Stimulated activated CD8-positive, alpha-beta memory T cell treated with anti-CD3 and anti-CD28 coated beads, Interleukin-7, amount 100 ng/mL, for 24 hours (primary cell): ENCODE measurements at regions not wholly inside any gene's neighbourhood (a gene's known extent, or its start where the extent isn't known, plus 50 kb on each side); places are given as distances from the start of the nearest gene placed in this dataset.

Experiments
- DNase-seq: peaks from one replicate; pipeline ENCODE4 v3.0.0-alpha.2; 2020; ENCODE audit warnings: low read depth

DNA sequence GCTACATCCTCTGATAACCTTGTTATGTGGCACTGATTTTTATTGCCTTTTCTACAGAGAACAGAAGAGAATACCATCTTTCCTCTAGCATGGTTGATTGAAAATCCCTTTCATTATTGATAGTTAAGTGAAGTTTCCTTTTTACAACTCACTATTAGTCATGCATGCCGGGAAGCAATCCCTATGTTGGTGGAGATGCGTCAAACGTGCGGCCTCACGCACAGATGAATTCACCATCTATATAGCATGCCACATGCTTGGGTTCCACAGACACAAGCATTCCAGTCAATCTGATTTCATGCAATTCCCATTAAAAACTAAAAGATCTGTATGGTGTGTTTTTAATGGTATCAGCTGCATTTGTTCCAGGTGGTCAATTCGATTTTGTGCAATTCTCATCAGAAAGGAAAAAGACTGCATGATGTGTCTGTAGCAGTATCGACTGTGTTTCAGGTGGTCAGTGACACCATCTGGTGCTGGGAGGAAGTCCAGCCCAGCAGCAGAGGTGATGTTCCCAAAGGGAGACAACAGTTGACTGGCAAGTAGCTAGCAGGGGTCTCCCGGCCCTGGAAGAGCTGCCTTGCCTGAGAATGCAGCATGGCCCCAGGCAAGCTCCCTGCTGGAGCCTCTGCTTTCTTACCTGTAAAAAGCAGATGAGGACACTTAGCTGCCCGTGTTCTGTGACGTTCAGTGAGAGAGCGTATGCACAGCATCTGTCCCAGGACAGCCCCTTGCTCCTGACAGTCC is 151.3 kb upstream of the NCK2 start:
- DNase-seq, result no peak

DNA sequence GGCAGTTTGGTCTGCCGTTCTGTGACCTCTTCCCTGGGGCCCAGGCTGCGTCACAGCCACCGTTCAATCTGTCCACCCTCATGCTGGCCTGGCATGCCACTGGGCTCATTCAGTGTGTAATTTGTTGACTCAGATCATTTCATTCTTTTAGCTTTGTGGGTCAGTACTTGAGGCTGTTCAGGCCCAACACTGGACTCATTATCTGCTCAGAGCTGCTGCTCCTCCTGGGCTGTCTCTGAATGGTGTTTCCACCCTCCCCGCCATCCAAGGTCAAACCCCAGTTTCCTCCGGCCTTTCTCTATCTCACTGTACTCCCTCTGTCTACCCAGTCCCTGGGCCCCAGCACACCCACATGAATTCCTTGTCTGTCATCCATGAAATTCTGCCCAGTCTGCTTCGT is 152.4 kb upstream of the NCK2 start:
- no peak for DNase-seq

DNA sequence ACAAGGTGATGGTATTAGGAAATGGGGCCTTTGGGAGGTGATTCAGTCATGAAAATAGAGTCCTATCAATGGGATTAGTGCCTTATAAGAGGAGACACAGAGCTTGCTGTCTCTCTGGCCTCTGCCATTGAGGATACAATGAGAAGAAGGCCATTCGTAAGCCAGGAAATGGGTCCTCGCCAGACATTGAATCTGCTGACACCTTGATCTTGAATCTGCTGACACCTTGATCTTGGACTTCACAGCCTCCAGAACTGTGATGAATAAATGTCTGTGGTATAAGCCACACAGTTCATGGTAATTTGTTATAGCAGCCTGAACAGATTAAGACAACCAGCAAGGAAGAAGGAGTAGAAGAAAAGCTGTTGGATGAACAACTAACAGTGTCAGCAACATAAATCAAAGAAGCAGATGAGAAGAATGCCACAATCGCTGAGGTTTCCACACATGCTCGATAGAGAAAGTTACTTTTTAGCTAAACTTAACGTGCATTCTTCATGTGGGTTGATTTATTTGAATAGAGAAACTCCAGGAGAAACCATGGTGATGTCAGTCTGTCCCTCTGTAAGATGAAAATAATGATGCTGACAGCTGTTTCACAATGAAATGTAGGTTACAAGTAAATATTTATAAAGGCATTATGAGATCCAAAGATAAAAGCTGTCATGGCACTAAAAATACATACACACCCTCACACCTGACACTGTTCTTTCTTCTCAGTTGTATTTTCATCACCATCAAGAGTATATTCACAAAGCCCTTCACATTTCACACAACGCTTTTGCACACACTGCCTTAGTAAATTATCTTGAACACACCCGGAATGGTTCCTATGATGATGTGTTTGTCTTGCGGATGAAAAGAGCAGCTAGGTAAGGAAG is 153.7 kb upstream of the NCK2 start:
- DNase-seq, result no peak

DNA sequence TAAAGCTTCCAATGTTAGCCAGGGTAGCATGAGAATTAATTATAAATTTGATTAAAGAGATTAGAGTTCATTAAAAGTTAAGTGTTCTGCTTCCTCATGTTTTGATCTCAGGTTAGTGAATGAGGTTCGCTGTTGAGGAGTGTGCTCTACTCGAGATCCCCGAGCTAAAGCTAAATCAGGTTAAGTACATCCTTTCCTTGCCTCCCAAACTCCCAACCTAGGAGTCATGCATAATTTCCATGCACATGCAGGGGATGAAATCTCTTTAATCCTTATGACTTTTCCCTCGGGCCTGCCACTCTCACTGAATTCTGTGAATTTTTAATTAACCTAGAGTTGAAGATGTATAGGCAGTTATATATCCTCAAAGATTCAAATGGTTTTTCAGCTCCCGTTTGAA is 156.1 kb upstream of the NCK2 start:
- DNase-seq, result no peak

DNA sequence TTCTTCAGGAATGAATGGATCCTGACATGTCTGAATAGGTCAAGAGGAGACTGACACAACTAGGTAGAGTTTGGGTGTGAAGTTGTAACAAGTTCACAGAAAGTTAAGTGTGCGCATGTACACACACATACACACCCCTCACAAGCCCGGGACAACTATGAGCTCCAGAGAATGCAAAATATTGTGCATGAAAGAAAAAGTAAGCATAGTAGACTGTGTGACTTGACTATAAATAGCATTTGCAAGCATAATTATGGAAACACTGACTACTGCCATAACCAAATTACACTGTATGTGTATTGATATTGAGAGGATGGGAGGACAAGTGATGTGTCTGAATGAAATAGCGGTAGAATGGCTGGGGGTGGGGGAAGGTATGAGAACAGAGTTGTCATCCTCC is 157.1 kb upstream of the NCK2 start:
- no peak for DNase-seq

DNA sequence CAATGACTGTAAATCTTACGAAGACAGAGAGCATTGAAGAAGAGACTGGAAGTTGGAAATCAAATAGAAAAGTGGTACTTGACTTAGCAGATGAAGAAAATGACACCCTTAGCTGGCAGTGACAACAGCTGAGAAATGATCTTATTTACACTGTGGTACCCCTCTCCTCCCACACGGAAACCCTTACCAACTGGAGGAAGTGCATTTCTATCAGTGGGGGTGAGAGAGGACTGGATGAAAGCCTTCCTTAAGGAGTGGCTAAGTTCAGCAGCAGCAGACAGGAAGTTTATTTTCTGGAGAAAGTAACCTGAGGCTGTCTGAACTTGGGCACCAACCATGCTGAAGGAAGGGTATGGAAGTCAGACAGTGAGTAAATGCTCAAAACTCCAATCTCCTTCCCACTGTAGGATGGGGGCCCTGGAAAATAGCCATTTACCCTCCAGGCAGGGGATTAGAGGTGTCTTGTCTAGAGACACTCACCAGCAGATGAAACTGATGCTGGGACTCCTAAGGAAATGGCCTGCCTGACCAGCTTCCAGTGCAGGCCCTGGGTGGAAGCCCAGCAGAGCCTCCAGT is 160.2 kb upstream of the NCK2 start:
- no peak for DNase-seq

DNA sequence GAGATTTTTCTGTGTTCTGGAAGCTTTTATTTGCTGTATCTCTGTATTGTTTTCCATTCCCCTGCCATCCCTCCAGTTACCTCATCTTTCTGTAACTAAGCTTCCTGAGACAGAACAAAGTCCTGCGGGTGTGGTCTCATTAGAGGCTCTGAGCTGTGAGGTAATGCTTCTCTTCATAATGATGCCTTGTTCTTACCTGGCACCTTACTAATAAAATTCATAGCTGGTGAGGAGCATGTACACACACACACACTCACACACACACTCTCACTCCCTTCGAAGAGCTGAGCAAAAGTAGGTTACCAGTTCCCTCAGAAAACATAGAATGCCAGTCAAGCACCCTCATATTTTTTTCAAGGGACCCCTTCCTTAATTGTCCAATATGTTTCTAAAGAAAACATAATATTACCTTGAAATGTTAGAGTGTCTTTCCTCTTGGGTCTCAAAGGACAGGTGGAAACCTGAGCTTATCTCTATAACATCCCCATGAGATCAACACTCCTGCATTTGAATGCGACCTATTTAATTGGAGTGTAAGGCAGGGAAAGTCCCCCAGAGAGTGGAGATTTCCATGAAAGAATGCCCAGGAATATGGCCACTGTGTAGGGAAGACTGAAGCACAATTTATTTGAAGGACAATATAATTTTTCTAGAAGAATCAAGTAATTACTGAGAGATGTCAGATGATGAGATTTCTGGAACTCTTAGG is 161.6 kb upstream of the NCK2 start:
- DNase-seq, result no peak

DNA sequence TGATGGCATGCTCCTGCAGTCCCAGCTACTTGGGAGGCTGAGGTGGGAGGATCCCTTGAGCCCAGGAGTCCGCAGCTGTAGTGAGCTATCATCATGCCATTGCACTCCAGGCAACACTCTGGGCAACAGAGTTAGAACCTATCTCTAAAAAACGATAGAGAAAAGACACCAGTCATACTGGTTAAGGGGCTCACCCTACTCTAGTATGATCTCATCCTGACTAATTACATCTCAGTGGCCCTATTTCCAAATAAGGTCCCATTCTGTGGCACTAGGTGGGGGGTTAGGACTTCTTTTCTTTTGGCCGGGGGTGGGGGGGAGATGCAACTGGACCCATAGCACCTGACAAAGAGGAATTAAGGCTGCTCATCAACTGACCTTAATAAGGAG is 163.2 kb upstream of the NCK2 start:
- no peak for DNase-seq

DNA sequence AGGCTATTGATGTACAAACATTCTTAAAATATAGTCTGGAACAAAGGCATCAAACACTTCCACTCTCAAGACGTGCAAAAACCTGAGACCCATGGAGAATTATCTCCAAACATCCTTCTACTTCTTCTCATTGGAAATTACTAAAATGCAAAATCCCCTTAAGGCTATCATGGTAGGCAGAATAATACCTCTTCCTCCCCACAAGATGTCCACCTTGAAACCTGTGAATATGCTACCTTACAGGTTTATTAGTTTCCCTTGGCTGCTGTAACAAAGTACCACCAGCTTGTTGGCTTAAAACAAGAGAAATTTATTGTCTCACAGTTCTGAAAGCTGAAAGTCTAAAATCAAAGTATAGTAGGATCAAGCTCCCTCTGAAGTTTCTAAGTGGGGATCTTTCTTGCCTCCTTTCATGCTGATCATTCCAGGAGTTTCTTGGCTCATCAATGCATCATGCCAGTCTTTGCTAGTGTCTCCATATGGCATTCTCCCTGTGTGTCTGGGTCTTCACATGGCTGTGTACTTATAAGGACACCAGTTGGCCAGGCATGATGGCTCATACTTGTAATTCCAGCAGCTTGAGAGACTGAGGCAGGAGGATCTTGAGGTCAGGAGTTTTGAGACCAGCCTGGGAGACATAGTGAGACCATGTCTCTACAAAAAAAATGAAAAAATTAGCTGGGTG is 163.7 kb upstream of the NCK2 start:
- DNase-seq, result no peak

DNA sequence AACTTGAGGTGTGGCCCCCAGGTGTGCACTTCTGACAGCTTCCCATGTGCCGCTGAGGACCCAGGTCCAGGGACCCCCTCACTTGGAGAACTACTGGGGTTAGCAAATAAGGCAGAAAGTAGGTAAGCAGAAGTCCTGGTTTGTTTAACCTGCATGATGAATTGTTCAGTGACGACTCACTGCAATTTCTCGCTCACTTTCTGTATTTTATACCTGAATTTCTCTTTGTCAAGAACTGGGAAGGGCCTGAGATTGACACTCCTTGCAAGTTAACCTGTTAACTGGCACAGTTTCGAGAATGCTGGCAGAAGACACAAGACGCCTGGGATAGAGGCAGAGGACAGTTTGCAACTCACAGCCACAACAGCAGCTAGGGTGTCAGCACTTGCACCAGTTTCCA is 164.5 kb upstream of the NCK2 start:
- DNase-seq, result no peak

DNA sequence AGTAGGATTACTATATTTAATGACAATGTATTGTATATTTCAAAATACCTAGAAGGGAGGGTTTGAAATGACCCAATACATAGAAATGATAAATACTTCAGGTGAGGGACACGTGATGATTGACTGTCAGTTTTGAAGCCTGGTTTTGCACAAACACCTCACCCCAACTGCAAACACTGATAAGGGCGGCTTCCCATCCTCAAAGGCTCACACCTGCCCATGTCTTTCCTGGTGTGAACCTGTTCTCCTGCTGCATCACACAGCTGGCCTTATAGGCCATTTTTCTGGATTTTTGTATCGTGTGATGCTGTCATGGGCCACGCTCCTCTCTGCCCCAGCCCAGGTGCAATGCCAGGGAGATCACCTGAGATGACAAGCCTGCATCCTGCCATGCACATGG is 166.5 kb upstream of the NCK2 start:
- no peak for DNase-seq

DNA sequence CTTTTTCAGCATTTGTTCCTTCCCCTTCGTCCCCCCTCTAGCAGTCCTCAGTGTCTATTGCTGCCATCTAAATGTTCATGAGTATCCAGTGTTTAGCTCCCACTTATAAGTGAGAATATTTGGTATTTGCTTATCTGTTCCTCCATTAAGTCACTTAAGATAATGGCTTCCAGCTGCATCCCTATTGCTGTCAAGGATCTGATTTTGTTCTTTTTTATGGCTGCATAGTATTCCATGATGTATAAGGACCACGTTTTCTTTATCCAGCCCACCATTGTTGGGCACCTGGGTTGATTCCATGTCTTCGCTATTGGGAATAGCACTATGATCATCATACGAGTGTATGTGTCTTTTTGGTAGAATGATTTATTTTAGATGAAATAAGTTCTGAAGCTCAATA is 166.9 kb upstream of the NCK2 start:
- DNase-seq, result no peak

DNA sequence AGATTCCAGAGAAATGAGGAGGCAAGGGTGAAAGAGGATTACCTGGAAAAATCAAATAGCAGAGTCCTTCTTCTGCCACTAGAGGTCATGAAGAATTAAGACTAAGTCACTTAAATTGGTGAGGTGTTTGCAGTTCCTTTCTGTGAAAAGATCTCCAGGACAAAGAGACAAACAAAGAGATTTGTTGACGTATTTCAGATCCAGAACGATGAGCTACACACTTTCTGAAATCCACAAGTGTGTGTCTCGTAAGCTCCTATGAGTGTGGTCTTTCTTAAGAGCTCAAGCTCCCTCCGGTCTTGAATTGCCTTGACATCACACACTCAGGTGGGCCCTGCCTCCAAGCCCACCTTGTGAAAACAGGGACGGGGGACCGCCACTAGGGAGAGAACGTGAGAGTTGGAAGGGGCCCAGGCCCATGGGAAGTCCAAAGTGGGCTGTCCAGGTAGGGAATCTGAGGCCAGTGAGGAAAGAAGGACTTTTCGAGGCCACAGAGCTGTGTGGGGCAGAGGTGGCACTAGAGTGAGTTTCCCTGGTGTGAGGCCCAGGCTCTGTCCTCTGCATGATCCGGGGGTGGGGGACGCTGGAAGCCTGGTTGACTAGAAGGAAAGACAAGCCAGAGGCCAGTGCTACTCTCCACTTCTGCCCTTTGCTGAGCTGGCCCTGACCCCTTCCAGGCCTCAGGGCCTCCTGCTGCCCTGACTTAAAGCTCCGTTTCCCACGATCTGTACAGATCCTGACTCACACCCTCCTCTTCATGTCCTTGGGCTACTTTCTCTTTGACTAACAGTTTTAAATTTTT is 168.1 kb upstream of the NCK2 start:
- no peak for DNase-seq

DNA sequence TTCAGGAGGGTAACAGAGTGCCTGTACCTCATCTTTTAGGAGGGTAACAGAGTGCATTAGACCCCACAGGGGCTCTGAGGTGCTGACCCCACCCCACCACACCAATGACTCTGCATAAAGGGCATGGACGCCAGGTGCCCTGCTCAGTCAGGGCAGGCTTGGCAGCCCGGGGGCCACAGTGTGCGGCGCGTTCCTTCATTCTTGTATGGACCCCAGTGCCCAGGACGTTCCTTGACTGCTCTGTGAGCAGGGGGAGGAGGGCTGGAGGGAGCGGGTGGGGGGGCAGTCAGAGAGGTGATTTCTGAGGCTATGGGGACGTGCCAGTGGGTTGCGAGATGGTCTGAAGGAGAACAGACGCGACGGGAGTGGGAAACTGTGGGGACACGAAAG is 168.7 kb upstream of the NCK2 start:
- no peak for DNase-seq

DNA sequence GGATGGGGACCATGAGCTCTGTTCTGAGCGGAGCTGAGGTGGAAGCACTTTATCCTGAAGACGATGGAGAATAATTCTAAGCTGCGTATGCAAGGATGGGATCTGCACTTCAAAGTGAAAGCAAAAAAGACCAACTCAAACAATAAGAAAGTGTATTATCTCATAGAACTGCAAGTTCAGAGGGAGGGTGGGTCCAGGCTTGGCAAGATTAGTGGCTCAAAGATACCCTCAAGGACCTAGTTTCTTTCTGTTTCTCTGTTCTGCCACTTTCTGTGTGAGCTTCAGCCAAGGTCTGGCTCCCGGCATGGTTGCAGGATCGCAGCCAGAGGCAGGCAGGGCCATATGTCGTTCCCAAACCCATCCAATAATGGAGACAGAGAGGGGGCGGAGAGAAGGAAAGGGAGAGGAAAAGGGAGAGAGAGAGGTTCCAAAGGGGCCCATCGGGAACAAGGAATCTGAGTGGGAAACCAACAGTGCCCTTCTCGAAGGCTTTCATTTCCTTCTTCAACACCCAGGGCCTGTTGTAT is 169.2 kb upstream of the NCK2 start:
- DNase-seq, result no peak

DNA sequence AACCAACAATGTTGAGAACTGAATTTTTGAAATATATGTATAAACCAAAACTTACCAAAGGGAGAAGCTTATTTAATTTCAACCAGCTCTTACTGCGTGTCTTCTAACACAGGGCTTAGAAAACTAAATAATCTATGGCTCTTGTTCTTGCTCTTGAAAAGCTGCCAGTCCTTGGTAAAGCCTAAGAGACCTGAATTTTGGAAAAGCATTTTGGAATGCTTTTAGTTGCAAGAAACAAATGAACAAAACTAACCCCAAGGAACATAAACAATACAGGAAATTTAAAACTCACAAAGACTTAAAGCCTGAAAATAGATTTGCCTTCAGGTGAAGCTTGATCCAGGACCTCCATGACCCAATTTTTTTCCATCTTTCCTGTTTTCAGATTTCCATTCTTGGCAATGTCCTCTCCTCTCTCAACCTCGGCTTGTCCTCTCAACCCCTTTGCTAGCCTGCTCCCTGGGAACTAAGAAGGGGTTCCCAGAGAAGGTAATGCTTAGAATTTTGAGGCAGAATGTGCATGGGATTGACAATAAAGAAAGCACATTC is 169.8 kb upstream of the NCK2 start:
- no peak for DNase-seq

DNA sequence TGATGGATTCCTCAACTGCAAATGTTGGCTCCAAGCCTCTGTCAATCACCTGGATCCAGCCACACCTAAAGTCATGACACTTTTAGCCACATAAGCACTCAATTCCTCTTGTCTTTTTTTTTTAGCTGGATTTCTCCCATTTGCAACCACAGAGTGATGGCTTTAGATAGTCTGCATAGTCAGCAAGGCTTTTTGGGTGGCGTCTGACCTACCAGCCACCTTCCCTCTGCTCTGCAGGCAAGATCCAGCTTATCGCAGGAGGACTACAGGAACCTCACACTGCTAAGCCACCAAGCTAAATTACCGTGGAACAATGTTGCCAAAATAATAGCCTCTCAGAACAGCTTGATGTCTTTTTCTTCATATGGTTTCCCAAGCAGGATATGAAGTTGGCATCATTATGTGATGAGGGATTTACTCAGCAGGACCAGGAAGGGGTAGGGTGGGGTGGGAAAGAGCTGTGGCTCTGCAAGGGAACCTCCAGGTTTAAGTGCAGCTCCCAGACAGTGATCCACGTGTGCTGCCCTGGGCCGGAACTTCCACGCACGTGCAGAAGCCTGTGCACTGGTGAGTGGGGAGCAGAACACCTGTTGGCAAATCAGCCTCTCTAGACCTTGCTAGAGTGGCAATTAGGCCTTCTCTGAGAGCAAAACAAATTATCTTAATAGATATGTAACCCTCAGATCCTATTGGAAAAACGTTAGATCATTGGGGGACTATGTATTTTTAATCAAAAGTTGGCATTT is 170.6 kb upstream of the NCK2 start:
- no peak for DNase-seq

DNA sequence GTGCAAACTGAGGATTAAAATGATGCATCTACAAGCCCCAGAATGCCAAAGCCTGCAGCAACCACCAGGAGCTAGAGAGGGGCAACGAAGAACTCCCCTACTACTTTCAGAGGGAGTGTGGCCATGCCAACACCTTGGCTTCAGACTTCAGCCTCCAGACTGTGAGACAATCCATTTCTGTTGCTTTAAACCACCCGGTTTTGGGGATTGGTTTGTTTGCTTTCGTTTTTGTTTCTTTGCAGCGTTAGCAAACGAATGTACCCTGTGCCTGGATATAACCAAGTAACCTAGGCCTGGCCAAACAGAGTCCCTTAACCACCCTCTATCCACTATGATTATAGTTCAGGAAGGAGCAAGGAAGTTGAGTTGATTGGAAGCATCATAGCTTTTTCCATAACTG is 171.2 kb upstream of the NCK2 start:
- DNase-seq, result no peak

DNA sequence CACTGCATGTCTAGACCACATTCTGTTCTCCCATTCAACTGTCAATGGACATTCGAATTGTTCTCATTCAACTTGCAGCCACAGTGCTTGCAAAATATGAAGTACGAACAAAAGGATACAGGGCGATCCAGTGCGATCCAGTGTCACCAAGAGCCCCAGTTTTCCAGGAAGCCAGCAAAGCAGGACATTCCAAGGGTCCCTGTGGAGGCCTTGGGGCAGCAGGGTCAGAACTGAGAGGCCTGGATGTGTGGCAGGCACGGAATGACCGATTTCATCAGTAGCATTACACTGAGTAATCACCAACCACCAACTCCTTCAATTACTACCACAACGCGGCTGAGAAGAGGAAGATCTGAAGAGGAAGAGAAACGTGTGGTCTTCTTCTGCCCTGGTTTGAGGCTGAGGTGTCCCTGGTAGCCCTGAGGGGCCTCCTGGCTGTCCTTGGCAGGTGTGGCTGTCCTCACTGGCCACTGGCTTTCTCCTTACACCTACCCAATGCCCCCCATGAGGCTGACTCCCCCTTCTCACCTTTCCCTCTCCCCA is 172.7 kb upstream of the FHL2 start:
- DNase-seq, result no peak

DNA sequence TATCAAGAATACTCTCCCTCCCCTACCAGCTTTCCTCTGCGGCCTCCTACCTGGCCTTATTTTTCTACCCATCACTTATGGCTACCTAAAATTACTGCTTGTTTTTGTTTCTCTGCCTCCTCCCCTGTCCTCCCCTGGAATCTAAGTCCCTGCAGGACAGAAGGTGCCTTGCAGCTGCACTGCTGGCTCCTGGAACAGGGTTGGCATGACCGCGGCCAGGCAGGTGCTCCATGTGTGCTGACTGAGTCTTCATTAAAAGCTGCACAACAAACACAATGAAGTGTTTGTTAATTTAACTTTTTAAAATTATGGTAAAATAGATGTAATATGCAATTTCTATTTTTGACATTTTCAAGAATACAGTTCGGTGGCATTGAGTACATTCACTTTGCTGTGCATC is 171.9 kb upstream of the FHL2 start:
- DNase-seq, result no peak
